Endothelial cell of umbilical vein (primary cell): ENCODE measurements at regions not wholly inside any gene's neighbourhood (a gene's known extent, or its start where the extent isn't known, plus 50 kb on each side); places are given as distances from the start of the nearest gene placed in this dataset.

ENCODE experiments used
- BruUV-seq: library from RNA; stranded (reverse); fragments of 400-500 nt; replicated peaks from 2 replicates; lab custom pipeline; 2021; lab: Mats Ljungman, UMichigan
- CTCF ChIA-PET: fragments of 300-600, 350-600 bp; sonication (Branson Sonifier 250); formaldehyde crosslinking; loops from one replicate; lab custom pipeline; 2021; ENCODE audit warnings: antibody characterized with exemption, inconsistent platforms; lab: Charles Lee
- POLR2A ChIA-PET: fragments of 300-600, 350-600 bp; sonication (Branson Sonifier 250); formaldehyde crosslinking; loops from one replicate; lab custom pipeline; 2021; ENCODE audit warnings: antibody characterized with exemption, inconsistent platforms; lab: Charles Lee
- DNase-seq: peaks from one replicate; pipeline ENCODE4 v3.0.0-alpha.2; 2011; ENCODE audit warnings: low read depth, low spot score
- FAIRE-seq: peaks from 2 replicates; lab custom pipeline; 2011; peaks lifted over from hg19 to GRCh38; lab: Jason Lieb, UNC
- H2AFZ ChIP-seq: 2 replicates; pipeline ENCODE4 v1.6.0; 2012; ENCODE audit warnings: low read depth, low read length, control low read depth, inconsistent platforms
- H3K27ac ChIP-seq: 2 replicates; pipeline ENCODE4 v1.5.1; 2011; ENCODE audit warnings: low read depth, mild to moderate bottlenecking, control low read depth, low read length, moderate library complexity; ENCODE audit not compliant: insufficient read depth
- H3K27me3 ChIP-seq, 2 experiments: 2 replicates each; pipeline versions ENCODE4 v1.6.0 to v1.6.1; 2011; ENCODE audit warnings: low read length in 2 of 2, mixed read lengths in 1 of 2; ENCODE audit not compliant: control insufficient read depth in 2 of 2, insufficient read depth in 2 of 2
- H3K36me3 ChIP-seq, 2 experiments: 2 replicates in 1 of 2; 3 replicates in 1 of 2; pipeline ENCODE4 v1.5.1; 2011; ENCODE audit warnings: low read length in 2 of 2, mild to moderate bottlenecking in 1 of 2, moderate library complexity in 1 of 2; ENCODE audit not compliant: control insufficient read depth in 2 of 2, insufficient read depth in 2 of 2; ENCODE audit errors: extremely low read depth in 1 of 2
- H3K4me1 ChIP-seq: 3 replicates; pipeline ENCODE4 v1.5.1; 2011; ENCODE audit warnings: mild to moderate bottlenecking, low read length; ENCODE audit not compliant: control insufficient read depth, insufficient read depth; ENCODE audit errors: extremely low read depth
- H3K4me2 ChIP-seq: 2 replicates; pipeline ENCODE4 v1.6.1; 2011; ENCODE audit warnings: low read length, control low read depth, mixed read lengths; ENCODE audit not compliant: insufficient read depth
- H3K4me3 ChIP-seq, 3 experiments: fragments of 200-600 bp in 1 of 3; sonication (generic), shearing (Covaris generic) in 1 of 3; replicated peaks in 1 of 3; 2 replicates each; pipeline ENCODE4 v1.5.1; 2011 to 2016; ENCODE audit warnings: control low read depth in 3 of 3, low read length in 3 of 3, mild to moderate bottlenecking in 2 of 3, inconsistent platforms in 1 of 3, low read depth in 1 of 3, moderate library complexity in 1 of 3; ENCODE audit not compliant: insufficient read depth in 1 of 3
- H3K79me2 ChIP-seq: 2 replicates; pipeline ENCODE4 v1.6.0; 2012; ENCODE audit warnings: low read length, inconsistent platforms; ENCODE audit not compliant: control insufficient read depth, insufficient read depth
- H3K9ac ChIP-seq: replicated peaks from 2 replicates; pipeline ENCODE3; 2011; ENCODE audit warnings: low read length, control low read depth; ENCODE audit not compliant: insufficient read depth; ENCODE audit errors: extremely low read depth
- H3K9me1 ChIP-seq: replicated peaks from 3 replicates; pipeline ENCODE4 v1.6.0; 2011; ENCODE audit warnings: mild to moderate bottlenecking, low read length; ENCODE audit not compliant: control insufficient read depth, insufficient read depth; ENCODE audit errors: extremely low read depth
- H3K9me3 ChIP-seq: replicated peaks from 2 replicates; pipeline ENCODE4 v1.5.1; 2012; ENCODE audit warnings: low read length, inconsistent platforms; ENCODE audit not compliant: control insufficient read depth, insufficient read depth
- H4K20me1 ChIP-seq: replicated peaks from 2 replicates; pipeline ENCODE3; 2011; ENCODE audit warnings: mild to moderate bottlenecking, low read length; ENCODE audit not compliant: control insufficient read depth, insufficient read depth; ENCODE audit errors: extremely low read depth
- CTCF ChIP-seq, 2 donors: IDR thresholded peaks; 1 replicate in 1 of 2; 2 replicates in 1 of 2; pipeline ENCODE4 v1.5.1; 2011; ENCODE audit warnings: low read length in 2 of 2, mild to moderate bottlenecking in 2 of 2, moderate library complexity in 2 of 2, control low read depth in 1 of 2, inconsistent platforms in 1 of 2, low read depth in 1 of 2; ENCODE audit not compliant: insufficient read depth in 1 of 2; ENCODE audit errors: extremely low read depth in 1 of 2
- EZH2 ChIP-seq: IDR thresholded peaks from 2 replicates; pipeline ENCODE4 v1.6.1; 2012; ENCODE audit warnings: borderline replicate concordance, low read depth, mild to moderate bottlenecking, moderate library complexity, low read length, inconsistent platforms; ENCODE audit not compliant: severe bottlenecking
- FOS ChIP-seq: IDR thresholded peaks from 2 replicates; pipeline ENCODE4 v1.6.1; 2011; ENCODE audit warnings: mild to moderate bottlenecking, low read length, moderate library complexity, borderline replicate concordance; ENCODE audit not compliant: insufficient read depth
- GATA2 ChIP-seq: IDR thresholded peaks from 2 replicates; pipeline ENCODE4 v1.7.0; 2011; ENCODE audit warnings: low read depth, mild to moderate bottlenecking, moderate library complexity, mixed read lengths, low read length; ENCODE audit not compliant: insufficient read length, insufficient read depth
- JUN ChIP-seq: IDR thresholded peaks from 2 replicates; pipeline ENCODE4 v1.6.1; 2011; ENCODE audit warnings: borderline replicate concordance, low read depth; ENCODE audit not compliant: insufficient read length, insufficient read depth
- MAX ChIP-seq: IDR thresholded peaks from 2 replicates; pipeline ENCODE4 v1.6.1; 2011; ENCODE audit not compliant: insufficient read depth, insufficient read length
- MYC ChIP-seq: IDR thresholded peaks from one replicate; pipeline ENCODE4 v1.6.1; 2011; ENCODE audit warnings: mild to moderate bottlenecking, low read depth, low read length
- POLR2A ChIP-seq: IDR thresholded peaks from 2 replicates; pipeline ENCODE4 v1.6.1; 2012; ENCODE audit warnings: low read depth, mild to moderate bottlenecking, control low read depth, low read length
- POLR2AphosphoS5 ChIP-seq: IDR thresholded peaks from 2 replicates; pipeline ENCODE4 v1.6.1; 2012; ENCODE audit warnings: low read depth, mild to moderate bottlenecking, control low read depth, low read length, moderate library complexity; ENCODE audit not compliant: insufficient read depth
- dilution Hi-C: fragments of 300-500 bp; cut with MboI; formaldehyde crosslinking; loops from one replicate; pipeline ENCODE4 v1.15.0; 2019; ENCODE audit warnings: low sequenced_read_pairs; ENCODE audit not compliant: extremely low pct_ligation_motif_present
- intact Hi-C: fragments of 100-400 bp; cut with micrococcal nuclease; formaldehyde crosslinking; loops from one replicate; pipeline ENCODE4 v1.10.0; 2022

GRCh38 chr2:71791061-71791450 is 337.7 kb downstream of the DYSF start:
- H3K9me1 ChIP-seq, result no peaks in the 10 kb centered on the region
- DNase-seq (no peak), FAIRE-seq (no peak)
- intact Hi-C loops (no loop called here), dilution Hi-C loops (no loop called here)
- H3K36me3 ChIP-seq, result no peaks in the 10 kb centered on the region
- no peak overlapping the region for H3K4me2 ChIP-seq
- H3K4me3 ChIP-seq, result no peak overlapping the region
- no peak overlapping the region for H2AFZ ChIP-seq
- ChIA-PET POLR2A (no interaction called here), CTCF (interaction anchor here (1.5 kb wide), 1 partner anchor 9 kb away, joined by 5 read pairs; no protein-coding TSS in a partner anchor)
- no peak for TF ChIP-seq MYC
- no peak for TF ChIP-seq GATA2
- TF ChIP-seq MAX, result no peak
- no peak for TF ChIP-seq POLR2AphosphoS5
- no peak for TF ChIP-seq JUN
- no peak for TF ChIP-seq FOS
- TF ChIP-seq POLR2A, result no peak
- no peak for TF ChIP-seq CTCF (IDR thresholded peaks at IDR 0.05; ENCODE audit: extremely low read depth in 1 of 2, insufficient read depth in 1 of 2, low read depth in 1 of 2, low read length in 2 of 2)
- TF ChIP-seq EZH2, result no peak
- H3K4me1 ChIP-seq, result no peaks in the 10 kb centered on the region
- no peak overlapping the region for H3K27ac ChIP-seq
- H4K20me1 ChIP-seq, result no peaks in the 10 kb centered on the region
- no peaks in the 10 kb centered on the region for H3K9me3 ChIP-seq
- no peaks in the 10 kb centered on the region for H3K79me2 ChIP-seq
- H3K27me3 ChIP-seq, result peaks cover 2 to 3% of the 10 kb centered on the region in 2 experiments
- H3K9ac ChIP-seq, result no peak overlapping the region
- BruUV-seq, result no TSS peak
